ENCODE measurements at regions not wholly inside any gene's neighbourhood (a gene's known extent, or its start where the extent isn't known, plus 50 kb on each side); places are given as distances from the start of the nearest gene placed in this dataset.

DNA sequence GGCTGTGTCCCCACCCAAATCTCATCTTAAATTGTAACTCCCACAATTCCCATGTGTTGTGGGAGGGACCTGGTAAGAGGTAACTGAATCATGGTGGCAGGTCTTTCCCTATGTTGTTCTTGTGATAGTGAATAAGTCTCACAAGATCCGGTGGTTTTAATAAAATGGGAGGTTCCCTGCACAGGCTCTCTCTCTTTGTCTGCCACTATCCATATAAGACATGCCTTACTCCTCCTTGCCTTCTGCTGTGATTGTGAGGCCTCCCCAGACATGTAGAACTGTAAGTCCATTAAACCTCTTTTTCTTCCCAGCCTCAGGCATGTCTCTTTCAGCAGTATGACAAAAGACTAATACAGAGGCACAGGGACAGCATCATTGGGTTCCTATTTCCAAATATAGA lies 381.2 kb downstream of the SFMBT2 start:
- Histone ChIP-seq H3K9me3 (ENCODE audit: low read depth) (no peaks in the 10 kb centered on the region), H3K79me2 (no peaks in the 10 kb centered on the region), H2AFZ (no peak overlapping the region), H3K4me3 (no peak overlapping the region), H4K20me1 (ENCODE audit: insufficient read depth, poor library complexity, severe bottlenecking) (no peaks in the 10 kb centered on the region), H3K36me3 (replicated peaks; ENCODE audit: insufficient read depth, low read depth) (no peaks in the 10 kb centered on the region), H3K9me2 (replicated peaks; ENCODE audit: insufficient read depth) (no peaks in the 10 kb centered on the region), H3K4me2 (no peak overlapping the region), H3K27ac (no peak overlapping the region), H3K27me3 (no peaks in the 10 kb centered on the region), H3K4me1 (ENCODE audit: insufficient read depth) (no peaks in the 10 kb centered on the region)
- TF ChIP-seq EZH2 (IDR thresholded peaks at IDR 0.05; ENCODE audit: borderline replicate concordance) (no peak), EZH2phosphoT487 (IDR thresholded peaks at IDR 0.05; ENCODE audit: low read depth, severe bottlenecking, unreplicated experiment) (no peak)
- TF ChIP-seq, protein P1, sequence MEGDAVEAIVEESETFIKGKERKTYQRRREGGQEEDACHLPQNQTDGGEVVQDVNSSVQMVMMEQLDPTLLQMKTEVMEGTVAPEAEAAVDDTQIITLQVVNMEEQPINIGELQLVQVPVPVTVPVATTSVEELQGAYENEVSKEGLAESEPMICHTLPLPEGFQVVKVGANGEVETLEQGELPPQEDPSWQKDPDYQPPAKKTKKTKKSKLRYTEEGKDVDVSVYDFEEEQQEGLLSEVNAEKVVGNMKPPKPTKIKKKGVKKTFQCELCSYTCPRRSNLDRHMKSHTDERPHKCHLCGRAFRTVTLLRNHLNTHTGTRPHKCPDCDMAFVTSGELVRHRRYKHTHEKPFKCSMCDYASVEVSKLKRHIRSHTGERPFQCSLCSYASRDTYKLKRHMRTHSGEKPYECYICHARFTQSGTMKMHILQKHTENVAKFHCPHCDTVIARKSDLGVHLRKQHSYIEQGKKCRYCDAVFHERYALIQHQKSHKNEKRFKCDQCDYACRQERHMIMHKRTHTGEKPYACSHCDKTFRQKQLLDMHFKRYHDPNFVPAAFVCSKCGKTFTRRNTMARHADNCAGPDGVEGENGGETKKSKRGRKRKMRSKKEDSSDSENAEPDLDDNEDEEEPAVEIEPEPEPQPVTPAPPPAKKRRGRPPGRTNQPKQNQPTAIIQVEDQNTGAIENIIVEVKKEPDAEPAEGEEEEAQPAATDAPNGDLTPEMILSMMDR (IDR thresholded peaks at IDR 0.05; ENCODE audit: poor library complexity) = no peak
- 100% methylated on average over 1 of the region's 1 CpG for WGBS (ENCODE audit: low lambda C conversion rate, missing lambda C conversion rate)
- DNase-seq (ENCODE audit: low spot score) = no peak

DNA sequence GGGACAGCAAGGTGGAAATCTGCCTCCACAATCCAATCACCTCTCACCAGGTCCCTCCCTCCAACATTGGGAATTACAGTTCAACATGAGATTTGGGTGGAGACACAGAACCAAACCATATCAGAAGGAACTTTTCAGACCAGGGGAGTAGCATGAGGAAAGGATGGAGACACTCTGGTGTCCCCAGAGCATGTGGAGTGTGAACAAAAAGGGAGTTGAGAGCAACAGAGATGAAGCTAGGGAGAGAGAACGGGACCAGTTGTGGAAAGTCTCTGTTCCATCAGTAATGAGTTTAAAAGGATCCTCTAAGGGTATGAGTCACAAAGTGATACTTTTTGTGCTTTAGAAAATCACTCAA lies 382.0 kb downstream of the SFMBT2 start:
- WGBS (ENCODE audit: low lambda C conversion rate, missing lambda C conversion rate) = 92% methylated on average over 1 of the region's 1 CpG
- DNase-seq (ENCODE audit: low spot score) = no peak
- H3K4me1 ChIP-seq (ENCODE audit: insufficient read depth) = no peaks in the 10 kb centered on the region
- H3K27ac ChIP-seq = no peak overlapping the region
- H3K79me2 ChIP-seq = no peaks in the 10 kb centered on the region
- H4K20me1 ChIP-seq (ENCODE audit: insufficient read depth, poor library complexity, severe bottlenecking) = no peaks in the 10 kb centered on the region
- H2AFZ ChIP-seq = no peak overlapping the region
- H3K36me3 ChIP-seq (replicated peaks; ENCODE audit: insufficient read depth, low read depth) = no peaks in the 10 kb centered on the region
- H3K4me2 ChIP-seq = no peak overlapping the region
- H3K27me3 ChIP-seq = no peaks in the 10 kb centered on the region
- H3K9me2 ChIP-seq (replicated peaks; ENCODE audit: insufficient read depth) = no peaks in the 10 kb centered on the region
- no peak overlapping the region for H3K4me3 ChIP-seq
- TF ChIP-seq, protein P1 (IDR thresholded peaks at IDR 0.05; ENCODE audit: poor library complexity) = no peak
- TF ChIP-seq EZH2phosphoT487 (IDR thresholded peaks at IDR 0.05; ENCODE audit: low read depth, severe bottlenecking, unreplicated experiment) = no peak
- no peak for TF ChIP-seq EZH2 (IDR thresholded peaks at IDR 0.05; ENCODE audit: borderline replicate concordance)
- H3K9me3 ChIP-seq (ENCODE audit: low read depth) = no peaks in the 10 kb centered on the region

DNA sequence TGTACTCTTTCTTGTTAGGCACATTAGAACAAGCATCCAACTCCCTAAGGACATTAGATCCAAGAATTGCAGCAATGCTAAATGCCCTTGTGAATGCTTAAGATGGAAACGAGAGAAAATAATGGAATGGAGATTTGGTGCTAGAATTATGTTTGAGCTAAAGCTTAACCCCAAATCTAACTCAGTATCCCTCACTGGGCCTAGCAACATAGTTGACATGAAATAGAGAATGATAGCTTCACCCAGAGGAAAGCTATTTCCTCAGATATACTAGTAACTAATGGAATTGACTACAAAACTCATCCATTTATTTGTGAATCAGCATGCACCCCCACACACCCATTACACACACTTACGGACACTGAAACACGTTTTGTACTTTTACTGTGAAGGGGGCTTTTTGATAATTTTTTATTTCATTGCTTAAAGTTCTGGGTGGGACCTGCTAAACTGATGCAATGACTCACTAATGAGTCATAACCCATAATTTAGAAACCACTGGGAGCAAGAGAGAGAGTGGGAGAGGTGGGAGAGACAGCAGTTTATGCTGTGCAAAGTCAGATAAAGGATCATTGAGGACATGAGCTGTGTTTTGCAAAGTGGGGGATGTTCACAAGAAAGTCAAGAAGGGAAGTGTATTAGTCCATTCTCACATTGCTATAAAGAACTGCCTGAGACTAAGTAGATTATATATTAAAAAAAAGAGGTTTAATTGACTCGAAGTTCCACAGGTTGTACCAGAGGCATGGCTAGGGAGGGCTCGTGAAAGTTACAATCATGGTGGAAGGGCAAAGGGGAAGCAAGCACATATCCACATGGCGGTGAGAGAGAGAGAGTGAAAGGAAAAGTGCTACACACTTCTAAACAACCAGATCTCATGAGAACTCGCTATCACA lies 382.7 kb downstream of the SFMBT2 start:
- H3K27me3 ChIP-seq = no peaks in the 10 kb centered on the region
- H3K79me2 ChIP-seq = no peaks in the 10 kb centered on the region
- no peak overlapping the region for H3K4me3 ChIP-seq
- no peak overlapping the region for H3K4me2 ChIP-seq
- no peak overlapping the region for H2AFZ ChIP-seq
- H3K4me1 ChIP-seq (ENCODE audit: insufficient read depth) = no peaks in the 10 kb centered on the region
- no peaks in the 10 kb centered on the region for H3K9me3 ChIP-seq (ENCODE audit: low read depth)
- TF ChIP-seq EZH2 (IDR thresholded peaks at IDR 0.05; ENCODE audit: borderline replicate concordance) = no peak
- TF ChIP-seq EZH2phosphoT487 (IDR thresholded peaks at IDR 0.05; ENCODE audit: low read depth, severe bottlenecking, unreplicated experiment) = no peak
- TF ChIP-seq, protein P1 (IDR thresholded peaks at IDR 0.05; ENCODE audit: poor library complexity) = no peak
- no peaks in the 10 kb centered on the region for H3K9me2 ChIP-seq (replicated peaks; ENCODE audit: insufficient read depth)
- WGBS (ENCODE audit: low lambda C conversion rate, missing lambda C conversion rate) = 86% methylated on average over 7 of the region's 7 CpGs
- DNase-seq (ENCODE audit: low spot score) = no peak
- no peaks in the 10 kb centered on the region for H4K20me1 ChIP-seq (ENCODE audit: insufficient read depth, poor library complexity, severe bottlenecking)
- H3K36me3 ChIP-seq (replicated peaks; ENCODE audit: insufficient read depth, low read depth) = no peaks in the 10 kb centered on the region
- no peak overlapping the region for H3K27ac ChIP-seq
